ENCODE measurements at regions not wholly inside any gene's neighbourhood (a gene's known extent, or its start where the extent isn't known, plus 50 kb on each side); places are given as distances from the start of the nearest gene placed in this dataset.

DNA sequence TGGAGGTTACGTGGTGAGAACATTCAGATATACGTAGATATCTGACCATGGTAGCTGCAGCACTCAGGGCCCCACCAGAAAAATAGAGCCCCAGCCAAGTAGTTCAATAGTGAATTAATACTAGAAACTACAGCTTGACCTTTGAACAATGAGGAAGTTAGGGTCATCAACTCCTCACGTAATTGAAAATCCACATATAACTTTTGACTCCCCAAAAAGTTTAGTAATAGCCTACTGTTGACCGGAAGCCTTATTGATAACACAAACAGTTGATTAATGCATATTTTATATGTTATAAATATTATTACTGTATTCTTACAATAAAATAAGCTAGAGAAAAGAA, 117.9 kb downstream of the SNX5 start:
- H3K9me3 ChIP-seq, result peaks cover 0 to 9% (median 0%) of the 10 kb centered on the region in 8 donors
- peaks cover 13 to 68% (median 50%) of the 10 kb centered on the region in 6 donors for H3K4me1 ChIP-seq
- peak overlapping the region in 5 of 8 donors; percentile 29 to 64 (median 45) for H3K27ac ChIP-seq
- intact Hi-C loops (cut with DNase I; ENCODE audit: low total_unique reads), result no loop called here
- H3K36me3 ChIP-seq, result no peaks in the 10 kb centered on the region
- H3K4me3 ChIP-seq, result no peak overlapping the region
- no peaks in the 10 kb centered on the region for H3K27me3 ChIP-seq (replicated peaks in 1 of 7)
- no peak for DNase-seq
- WGBS, 5 donors, result 57 to 66% (median 61%) methylated on average over 4 of the region's 4 CpGs
- TF ChIP-seq POLR2AphosphoS5 (IDR thresholded peaks at IDR 0.05) (no peak), POLR2A (IDR thresholded peaks at IDR 0.05) (no peak)
- TF ChIP-seq, protein P1, sequence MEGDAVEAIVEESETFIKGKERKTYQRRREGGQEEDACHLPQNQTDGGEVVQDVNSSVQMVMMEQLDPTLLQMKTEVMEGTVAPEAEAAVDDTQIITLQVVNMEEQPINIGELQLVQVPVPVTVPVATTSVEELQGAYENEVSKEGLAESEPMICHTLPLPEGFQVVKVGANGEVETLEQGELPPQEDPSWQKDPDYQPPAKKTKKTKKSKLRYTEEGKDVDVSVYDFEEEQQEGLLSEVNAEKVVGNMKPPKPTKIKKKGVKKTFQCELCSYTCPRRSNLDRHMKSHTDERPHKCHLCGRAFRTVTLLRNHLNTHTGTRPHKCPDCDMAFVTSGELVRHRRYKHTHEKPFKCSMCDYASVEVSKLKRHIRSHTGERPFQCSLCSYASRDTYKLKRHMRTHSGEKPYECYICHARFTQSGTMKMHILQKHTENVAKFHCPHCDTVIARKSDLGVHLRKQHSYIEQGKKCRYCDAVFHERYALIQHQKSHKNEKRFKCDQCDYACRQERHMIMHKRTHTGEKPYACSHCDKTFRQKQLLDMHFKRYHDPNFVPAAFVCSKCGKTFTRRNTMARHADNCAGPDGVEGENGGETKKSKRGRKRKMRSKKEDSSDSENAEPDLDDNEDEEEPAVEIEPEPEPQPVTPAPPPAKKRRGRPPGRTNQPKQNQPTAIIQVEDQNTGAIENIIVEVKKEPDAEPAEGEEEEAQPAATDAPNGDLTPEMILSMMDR (IDR thresholded peaks at IDR 0.05 in 8 of 11, conservative IDR thresholded peaks at IDR 0.05 in 3 of 11), result no peak

GRCh38 chr20:17849901-17850683, 118.5 kb downstream of the SNX5 start:
- TF ChIP-seq POLR2AphosphoS5 (IDR thresholded peaks at IDR 0.05), result peak in 1 of 3 donors; percentile 55
- TF ChIP-seq POLR2A (IDR thresholded peaks at IDR 0.05), result no peak
- TF ChIP-seq, protein P1 (IDR thresholded peaks at IDR 0.05 in 8 of 11, conservative IDR thresholded peaks at IDR 0.05 in 3 of 11), result no peak
- no peak for DNase-seq
- H3K27me3 ChIP-seq (replicated peaks in 1 of 7), result no peaks in the 10 kb centered on the region
- H3K4me3 ChIP-seq, result no peak overlapping the region
- peaks cover 15 to 68% (median 53%) of the 10 kb centered on the region in 6 donors for H3K4me1 ChIP-seq
- peaks cover 0 to 9% (median 0%) of the 10 kb centered on the region in 8 donors for H3K9me3 ChIP-seq
- 77 to 90% (median 78%) methylated on average over 15 of the region's 15 CpGs for WGBS, 5 donors
- H3K36me3 ChIP-seq, result no peaks in the 10 kb centered on the region
- H3K27ac ChIP-seq, result peak overlapping the region in 6 of 8 donors; percentile 29 to 64 (median 46)
- intact Hi-C loops (cut with DNase I; ENCODE audit: low total_unique reads), result no loop called here

- peak overlapping the region in 4 of 8 donors; percentile 45 to 64 (median 50) for H3K27ac ChIP-seq
- peaks cover 15 to 67% (median 49%) of the 10 kb centered on the region in 6 donors for H3K4me1 ChIP-seq
- intact Hi-C loops (cut with DNase I; ENCODE audit: low total_unique reads), result no loop called here
- H3K36me3 ChIP-seq, result no peaks in the 10 kb centered on the region
- no peak overlapping the region for H3K4me3 ChIP-seq
- H3K27me3 ChIP-seq (replicated peaks in 1 of 7), result no peaks in the 10 kb centered on the region
- peaks cover 0 to 9% (median 0%) of the 10 kb centered on the region in 8 donors for H3K9me3 ChIP-seq
- TF ChIP-seq POLR2AphosphoS5 (IDR thresholded peaks at IDR 0.05) (no peak), POLR2A (IDR thresholded peaks at IDR 0.05) (no peak)
- TF ChIP-seq, protein P1 (IDR thresholded peaks at IDR 0.05 in 8 of 11, conservative IDR thresholded peaks at IDR 0.05 in 3 of 11), result no peak
- DNase-seq, result no peak
- 87 to 90% (median 89%) methylated on average over 6 of the region's 6 CpGs for WGBS, 5 donors
These were observed 119.3 kb downstream of the SNX5 start for GRCh38 chr20:17849138-17849900.
